ENCODE measurements at regions not wholly inside any gene's neighbourhood (a gene's known extent, or its start where the extent isn't known, plus 50 kb on each side); places are given as distances from the start of the nearest gene placed in this dataset.

GRCh38 chr6:121020656-121021055 lies 313.6 kb downstream of the TBC1D32 start:
- Histone ChIP-seq H3K27me3 (ENCODE audit: insufficient read depth) (no peaks in the 10 kb centered on the region), H2AFZ (ENCODE audit: low read depth) (no peak overlapping the region), H3K9me2 (no peaks in the 10 kb centered on the region), H3K4me3 (ENCODE audit: low read depth in 2 of 2, low read length in 1 of 2) (no peak overlapping the region), H3K9ac (no peak overlapping the region), H3K36me3 (replicated peaks in 1 of 2; ENCODE audit: control insufficient read depth in 1 of 2, insufficient read depth in 2 of 2, low read length in 1 of 2) (no peaks in the 10 kb centered on the region), H3K4me2 (no peak overlapping the region), H4K20me1 (ENCODE audit: insufficient read depth) (no peaks in the 10 kb centered on the region), H3F3A (replicated peaks; ENCODE audit: insufficient read depth) (no peaks in the 10 kb centered on the region), H3K79me2 (ENCODE audit: insufficient read depth) (no peaks in the 10 kb centered on the region), H3K27ac (ENCODE audit: low read depth in 2 of 2, low read length in 1 of 2) (no peak overlapping the region), H3K9me3 (no peaks in the 10 kb centered on the region), H3K4me1 (ENCODE audit: control insufficient read depth in 1 of 2, insufficient read depth in 2 of 2, low read depth in 1 of 2, low read length in 1 of 2) (no peaks in the 10 kb centered on the region)
- CTCF ChIA-PET, result no interaction called here
- DNase-seq, result no peak
- TF ChIP-seq SIN3A (IDR thresholded peaks at IDR 0.05; ENCODE audit: borderline replicate concordance, low read depth, low read length) (no peak), RAD21 (IDR thresholded peaks at IDR 0.05; ENCODE audit: low read length) (no peak), POLR2AphosphoS5 (IDR thresholded peaks at IDR 0.05; ENCODE audit: low read depth, low read length) (no peak), ELF1 (IDR thresholded peaks at IDR 0.05) (no peak), USF1 (IDR thresholded peaks at IDR 0.05; ENCODE audit: borderline replicate concordance, low read depth) (no peak), EZH2phosphoT487 (IDR thresholded peaks at IDR 0.05; ENCODE audit: borderline replicate concordance, low read depth) (no peak), REST (IDR thresholded peaks at IDR 0.05; ENCODE audit: low read depth, low read length) (no peak)
- POLR2A ChIA-PET, result no interaction called here

- Histone ChIP-seq H3K4me1 (ENCODE audit: control insufficient read depth in 1 of 2, insufficient read depth in 2 of 2, low read depth in 1 of 2, low read length in 1 of 2) (no peaks in the 10 kb centered on the region), H3K27me3 (ENCODE audit: insufficient read depth) (no peaks in the 10 kb centered on the region), H3K4me2 (no peak overlapping the region), H3K27ac (ENCODE audit: low read depth in 2 of 2, low read length in 1 of 2) (no peak overlapping the region), H3K4me3 (ENCODE audit: low read depth in 2 of 2, low read length in 1 of 2) (no peak overlapping the region), H3K9me2 (no peaks in the 10 kb centered on the region), H3K79me2 (ENCODE audit: insufficient read depth) (no peaks in the 10 kb centered on the region), H3K9me3 (no peaks in the 10 kb centered on the region), H3F3A (replicated peaks; ENCODE audit: insufficient read depth) (no peaks in the 10 kb centered on the region), H3K9ac (no peak overlapping the region), H2AFZ (ENCODE audit: low read depth) (0 out of 2 replicates have a peak overlapping the region, but pooled peaks have one; percentile 24), H4K20me1 (ENCODE audit: insufficient read depth) (no peaks in the 10 kb centered on the region), H3K36me3 (replicated peaks in 1 of 2; ENCODE audit: control insufficient read depth in 1 of 2, insufficient read depth in 2 of 2, low read length in 1 of 2) (no peaks in the 10 kb centered on the region)
- ChIA-PET CTCF (no interaction called here), POLR2A (no interaction called here)
- TF ChIP-seq GABPA (IDR thresholded peaks at IDR 0.05; ENCODE audit: low read depth) (no peak), SMC3 (IDR thresholded peaks at IDR 0.05; ENCODE audit: low read depth, low read length) (no peak), POLR2AphosphoS5 (IDR thresholded peaks at IDR 0.05; ENCODE audit: low read depth, low read length) (no peak), NFIC (IDR thresholded peaks at IDR 0.05; ENCODE audit: borderline replicate concordance) (no peak)
- no peak for DNase-seq
Measured at GRCh38 chr6:121008553-121008952, 325.7 kb downstream of the TBC1D32 start.
